Calu3 (cell line): ENCODE measurements at regions not wholly inside any gene's neighbourhood (a gene's known extent, or its start where the extent isn't known, plus 50 kb on each side); places are given as distances from the start of the nearest gene placed in this dataset.

Experiments used
- BruUV-seq: library from RNA; stranded (reverse); fragments of 400-500 nt; replicated peaks from 2 replicates; lab custom pipeline; 2021; lab: Mats Ljungman, UMichigan
- CTCF ChIA-PET: fragments of 300-600 bp; sonication (Branson Sonifier 250); formaldehyde crosslinking; loops from one replicate; lab custom pipeline; 2022; ENCODE audit warnings: antibody characterized with exemption; lab: Charles Lee
- DNase-seq: peaks from one replicate; pipeline ENCODE4 v3.0.0; 2022
- H3K27ac Mint-ChIP-seq: one replicate; pipeline ENCODE4 v1.8.0; 2022; ENCODE audit warnings: mixed read lengths; ENCODE audit not compliant: unreplicated experiment
- H3K27me3 Mint-ChIP-seq: one replicate; pipeline ENCODE4 v1.8.0; 2022; ENCODE audit warnings: mixed read lengths; ENCODE audit not compliant: unreplicated experiment
- H3K36me3 Mint-ChIP-seq: one replicate; pipeline ENCODE4 v1.8.0; 2022; ENCODE audit warnings: mild to moderate bottlenecking, moderate library complexity, mixed read lengths; ENCODE audit not compliant: insufficient read depth, unreplicated experiment
- H3K4me1 Mint-ChIP-seq: one replicate; pipeline ENCODE4 v1.8.0; 2022; ENCODE audit warnings: mild to moderate bottlenecking, low read depth, mixed read lengths; ENCODE audit not compliant: unreplicated experiment
- H3K4me3 Mint-ChIP-seq: one replicate; pipeline ENCODE4 v1.8.0; 2022; ENCODE audit warnings: mild to moderate bottlenecking, low read depth, moderate library complexity, mixed read lengths; ENCODE audit not compliant: unreplicated experiment
- H3K9me3 Mint-ChIP-seq: one replicate; pipeline ENCODE4 v1.8.0; 2022; ENCODE audit warnings: low read depth, mixed read lengths; ENCODE audit not compliant: unreplicated experiment
- intact Hi-C: fragments of 100-400 bp; cut with micrococcal nuclease; formaldehyde crosslinking; loops from one replicate; pipeline ENCODE4 v1.10.0; 2022; ENCODE audit not compliant: unreplicated experiment
- TF ChIP-seq, protein P1 (sequence below): fragments of 200-600 bp; IDR thresholded peaks from one replicate; pipeline ENCODE4 v1.8.0; 2022; ENCODE audit warnings: antibody characterized with exemption; ENCODE audit not compliant: unreplicated experiment

GRCh38 chr4:163048447-163048846, 118.2 kb downstream of the NAF1 start:
- CTCF ChIA-PET = interaction anchor here (0.7 to 1.0 kb wide), 2 partner anchors 138 to 285 kb away, joined by 3 read pairs; partner anchors contain the start of gene NPY1R
- Mint-ChIP-seq H3K36me3 (no peaks in the 10 kb centered on the region), H3K9me3 (no peaks in the 10 kb centered on the region), H3K4me3 (no peak overlapping the region), H3K27me3 (no peaks in the 10 kb centered on the region), H3K4me1 (no peaks in the 10 kb centered on the region), H3K27ac (no peak overlapping the region)
- DNase-seq = peak; percentile 2
- TF ChIP-seq, protein P1, sequence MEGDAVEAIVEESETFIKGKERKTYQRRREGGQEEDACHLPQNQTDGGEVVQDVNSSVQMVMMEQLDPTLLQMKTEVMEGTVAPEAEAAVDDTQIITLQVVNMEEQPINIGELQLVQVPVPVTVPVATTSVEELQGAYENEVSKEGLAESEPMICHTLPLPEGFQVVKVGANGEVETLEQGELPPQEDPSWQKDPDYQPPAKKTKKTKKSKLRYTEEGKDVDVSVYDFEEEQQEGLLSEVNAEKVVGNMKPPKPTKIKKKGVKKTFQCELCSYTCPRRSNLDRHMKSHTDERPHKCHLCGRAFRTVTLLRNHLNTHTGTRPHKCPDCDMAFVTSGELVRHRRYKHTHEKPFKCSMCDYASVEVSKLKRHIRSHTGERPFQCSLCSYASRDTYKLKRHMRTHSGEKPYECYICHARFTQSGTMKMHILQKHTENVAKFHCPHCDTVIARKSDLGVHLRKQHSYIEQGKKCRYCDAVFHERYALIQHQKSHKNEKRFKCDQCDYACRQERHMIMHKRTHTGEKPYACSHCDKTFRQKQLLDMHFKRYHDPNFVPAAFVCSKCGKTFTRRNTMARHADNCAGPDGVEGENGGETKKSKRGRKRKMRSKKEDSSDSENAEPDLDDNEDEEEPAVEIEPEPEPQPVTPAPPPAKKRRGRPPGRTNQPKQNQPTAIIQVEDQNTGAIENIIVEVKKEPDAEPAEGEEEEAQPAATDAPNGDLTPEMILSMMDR = no peak
- no TSS peak for BruUV-seq
- intact Hi-C loops = loop anchor here (1.0 to 2.0 kb wide), 2 partner anchors 284 to 500 kb away; partner anchors contain the start of gene NPY1R

- TF ChIP-seq, protein P1 = no peak
- Mint-ChIP-seq H3K27me3 (no peaks in the 10 kb centered on the region), H3K9me3 (peaks cover 2% of the 10 kb centered on the region), H3K4me1 (no peaks in the 10 kb centered on the region), H3K27ac (no peak overlapping the region), H3K36me3 (no peaks in the 10 kb centered on the region), H3K4me3 (no peak overlapping the region)
- intact Hi-C loops = no loop called here
- no peak for DNase-seq
- CTCF ChIA-PET = no interaction called here
- BruUV-seq = no TSS peak
These were observed 124.4 kb downstream of the NAF1 start for GRCh38 chr4:163042306-163042705.

- Mint-ChIP-seq H3K27me3 (no peaks in the 10 kb centered on the region), H3K27ac (no peak overlapping the region), H3K36me3 (no peaks in the 10 kb centered on the region), H3K4me3 (no peak overlapping the region), H3K4me1 (no peaks in the 10 kb centered on the region), H3K9me3 (peaks cover 3% of the 10 kb centered on the region)
- BruUV-seq = no TSS peak
- CTCF ChIA-PET = no interaction called here
- TF ChIP-seq, protein P1 = no peak
- intact Hi-C loops = no loop called here
- no peak for DNase-seq
These were observed 149.6 kb downstream of the NAF1 start for GRCh38 chr4:163017135-163017534.

GRCh38 chr4:163012816-163013215, 153.9 kb downstream of the NAF1 start:
- CTCF ChIA-PET = no interaction called here
- no peaks in the 10 kb centered on the region for H3K36me3 Mint-ChIP-seq
- intact Hi-C loops = no loop called here
- DNase-seq = no peak
- H3K4me1 Mint-ChIP-seq = no peaks in the 10 kb centered on the region
- no peak overlapping the region for H3K4me3 Mint-ChIP-seq
- H3K27ac Mint-ChIP-seq = no peak overlapping the region
- peaks cover 5% of the 10 kb centered on the region for H3K9me3 Mint-ChIP-seq
- TF ChIP-seq, protein P1 = no peak
- H3K27me3 Mint-ChIP-seq = no peaks in the 10 kb centered on the region
- no TSS peak for BruUV-seq
